ENCODE measurements at regions not wholly inside any gene's neighbourhood (a gene's known extent, or its start where the extent isn't known, plus 50 kb on each side); places are given as distances from the start of the nearest gene placed in this dataset.

- Histone ChIP-seq H3K36me3 (no peaks in the 10 kb centered on the region), H3K27me3 (no peaks in the 10 kb centered on the region), H3K27ac (no peak overlapping the region), H3K9me3 (no peaks in the 10 kb centered on the region), H3K4me1 (no peaks in the 10 kb centered on the region), H3K4me3 (no peak overlapping the region)
- no peak for ATAC-seq
- intact Hi-C loops (cut with DNase I; ENCODE audit: low total_unique reads), result no loop called here
- no peak for DNase-seq
- TF ChIP-seq POLR2A (IDR thresholded peaks at IDR 0.05), result no peak
- TF ChIP-seq CTCF (IDR thresholded peaks at IDR 0.05 in 4 of 5, conservative IDR thresholded peaks at IDR 0.05 in 1 of 5), result no peak
- in situ Hi-C loops (cut with MboI; ENCODE audit: low sequenced_read_pairs in 4 of 4), result no loop called here
Observed at GRCh38 chr5:98066910-98067309, 706.6 kb upstream of the RGMB start.

GRCh38 chr5:98069876-98070512, 703.5 kb upstream of the RGMB start:
- Histone ChIP-seq H3K4me3 (no peak overlapping the region), H3K4me1 (no peaks in the 10 kb centered on the region), H3K36me3 (no peaks in the 10 kb centered on the region), H3K27me3 (no peaks in the 10 kb centered on the region), H3K9me3 (no peaks in the 10 kb centered on the region), H3K27ac (no peak overlapping the region)
- no peak for TF ChIP-seq CTCF (IDR thresholded peaks at IDR 0.05 in 4 of 5, conservative IDR thresholded peaks at IDR 0.05 in 1 of 5)
- TF ChIP-seq POLR2A (IDR thresholded peaks at IDR 0.05), result no peak
- DNase-seq (no peak), ATAC-seq (no peak)
- in situ Hi-C loops (cut with MboI; ENCODE audit: low sequenced_read_pairs in 4 of 4), result no loop called here
- intact Hi-C loops (cut with DNase I; ENCODE audit: low total_unique reads), result no loop called here

GRCh38 chr5:98072921-98073320, 700.5 kb upstream of the RGMB start:
- no peaks in the 10 kb centered on the region for H3K4me1 ChIP-seq
- H3K9me3 ChIP-seq, result no peaks in the 10 kb centered on the region
- H3K27me3 ChIP-seq, result no peaks in the 10 kb centered on the region
- no peak overlapping the region for H3K27ac ChIP-seq
- no peak for DNase-seq
- no peaks in the 10 kb centered on the region for H3K36me3 ChIP-seq
- no peak overlapping the region for H3K4me3 ChIP-seq
- TF ChIP-seq POLR2A (IDR thresholded peaks at IDR 0.05) (no peak), CTCF (IDR thresholded peaks at IDR 0.05 in 4 of 5, conservative IDR thresholded peaks at IDR 0.05 in 1 of 5) (no peak)
- in situ Hi-C loops (cut with MboI; ENCODE audit: low sequenced_read_pairs in 4 of 4) (no loop called here), intact Hi-C loops (cut with DNase I; ENCODE audit: low total_unique reads) (no loop called here)
- no peak for ATAC-seq

GRCh38 chr5:98076501-98076900, 697.0 kb upstream of the RGMB start:
- in situ Hi-C loops (cut with MboI; ENCODE audit: low sequenced_read_pairs in 4 of 4) (no loop called here), intact Hi-C loops (cut with DNase I; ENCODE audit: low total_unique reads) (no loop called here)
- TF ChIP-seq POLR2A (IDR thresholded peaks at IDR 0.05), result no peak
- Histone ChIP-seq H3K4me1 (no peaks in the 10 kb centered on the region), H3K9me3 (no peaks in the 10 kb centered on the region), H3K27me3 (no peaks in the 10 kb centered on the region), H3K4me3 (no peak overlapping the region), H3K27ac (no peak overlapping the region), H3K36me3 (no peaks in the 10 kb centered on the region)
- ATAC-seq, result no peak
- DNase-seq, result no peak

- DNase-seq (no peak), ATAC-seq (no peak)
- TF ChIP-seq CTCF (IDR thresholded peaks at IDR 0.05 in 4 of 5, conservative IDR thresholded peaks at IDR 0.05 in 1 of 5) (no peak), POLR2A (IDR thresholded peaks at IDR 0.05) (no peak)
- no peaks in the 10 kb centered on the region for H3K27me3 ChIP-seq
- H3K4me3 ChIP-seq, result no peak overlapping the region
- H3K9me3 ChIP-seq, result no peaks in the 10 kb centered on the region
- no peaks in the 10 kb centered on the region for H3K36me3 ChIP-seq
- intact Hi-C loops (cut with DNase I; ENCODE audit: low total_unique reads), result no loop called here
- H3K27ac ChIP-seq, result no peak overlapping the region
- in situ Hi-C loops (cut with MboI; ENCODE audit: low sequenced_read_pairs in 4 of 4), result no loop called here
- no peaks in the 10 kb centered on the region for H3K4me1 ChIP-seq
Observed at GRCh38 chr5:98085593-98085992, 687.9 kb upstream of the RGMB start.

All from gastrocnemius medialis (tissue), 4 donors.